Heart left ventricle (tissue), 16 donors: ENCODE measurements at regions not wholly inside any gene's neighbourhood (a gene's known extent, or its start where the extent isn't known, plus 50 kb on each side); places are given as distances from the start of the nearest gene placed in this dataset.

Source experiments
- ATAC-seq, 4 donors: fragments of 200-7000 bp; cut with Tn5 transposase; one replicate each; pipeline ENCODE4 v1.9.1; 2020 to 2022; ENCODE audit warnings: moderate library complexity in 4 of 4, mild to moderate bottlenecking in 3 of 4, moderate number of reproducible peaks in 1 of 4
- DNase-seq, 5 donors: peaks; one replicate each; pipeline ENCODE4 v3.0.0-alpha.2; 2020
- H3K27ac ChIP-seq, 12 donors: fragments of 200-600 bp; sonication (generic) in 4 of 12; one replicate each; pipeline versions ENCODE4 v1.5.0 to v1.8.0; 2016 to 2022; ENCODE audit warnings: mild to moderate bottlenecking in 2 of 12
- H3K27me3 ChIP-seq, 9 donors: fragments of 200-600 bp; sonication (generic) in 2 of 9; one replicate each; pipeline versions ENCODE4 v1.5.1 to v1.8.0; 2016 to 2022; ENCODE audit warnings: mild to moderate bottlenecking in 3 of 9
- H3K36me3 ChIP-seq, 9 donors: fragments of 200-600 bp; sonication (generic) in 2 of 9; one replicate each; pipeline versions ENCODE4 v1.5.0 to v1.8.0; 2018 to 2022; ENCODE audit warnings: mild to moderate bottlenecking in 2 of 9
- H3K4me1 ChIP-seq, 12 donors: fragments of 200-600 bp; sonication (generic) in 4 of 12; one replicate each; pipeline versions ENCODE4 v1.5.0 to v1.8.0; 2016 to 2022; ENCODE audit warnings: mild to moderate bottlenecking in 3 of 12
- H3K4me3 ChIP-seq, 12 donors: fragments of 200-600 bp; sonication (generic) in 4 of 12; one replicate each; pipeline versions ENCODE4 v1.5.0 to v1.8.0; 2017 to 2022; ENCODE audit warnings: mild to moderate bottlenecking in 9 of 12, moderate library complexity in 4 of 12
- H3K9me3 ChIP-seq, 12 donors: fragments of 200-600 bp; sonication (generic) in 4 of 12; one replicate each; pipeline versions ENCODE4 v1.5.0 to v1.8.0; 2016 to 2022; ENCODE audit warnings: mild to moderate bottlenecking in 1 of 12
- CTCF ChIP-seq, 12 donors: fragments of 200-600 bp; sonication (generic) in 4 of 12; IDR thresholded peaks; one replicate each; pipeline versions ENCODE4 v1.5.0 to v1.8.0; 2018 to 2022; ENCODE audit warnings: antibody characterized with exemption in 12 of 12, mild to moderate bottlenecking in 5 of 12
- POLR2A ChIP-seq, 2 donors: fragments of 450-650 bp; IDR thresholded peaks; one replicate each; pipeline ENCODE4 v1.6.1; 2017; ENCODE audit warnings: antibody characterized with exemption in 2 of 2, mild to moderate bottlenecking in 2 of 2, moderate library complexity in 2 of 2
- WGBS, 4 donors: extraction: QIAGEN DNeasy Blood & Tissue Kit in 2 of 4; methylation state at CpG; one replicate each; pipeline versions ENCODE4 v1.1.5 to v1.1.7; 2013 to 2018; 5-methylcytosine and 5-hydroxymethylcytosine counted together
- intact Hi-C, 10 donors: fragments of 100-400 bp; cut with DNase I; formaldehyde crosslinking; loops; one replicate each; pipeline versions ENCODE4 v1.11.1 to v1.14.2; 2022
- donor health status: ischemic (EF 13 %, LVEDD 7.1; RV severe dilation, severe dysfunction).
- donor health status: healthy with polysubstance abuse.
- donor health status: DM: no; HTN: yes; CAD: no.
- donor health status: DM: no; HTN: no; CAD: no.
- donor health status: ischemic (EF 25% LVEDD 6.9; RV normal size, moderate dysfunction).
- donor health status: ischemic (EF 25% LVEDD 5.7; RV mildly dilated, moderate dysfunction).
- donor health status: healthy.
- donor health status: DM: yes; HTN: yes; CAD: no.
- donor health status: ischemic (EF 35%, LVEDD 5.7; RV mildly dilated, moderate dysfunction).
- donor health status: nonischemic (EF 11% LVEDD 7.7; RV severe dilation, severe dysfunction).
- donor health status: DM: yes; HTN: yes; CAD: no.
- donor health status: PGD.
- donor health status: ischemic (EF 29% LVEDD 5.4; RV normal size, mild dysfunction).
- donor health status: nonischemic (EF 23%, LVEDD 6.1; RV moderate dilation, normal function).

GRCh38 chr1:61520401-61520800 lies 204.5 kb downstream of the TM2D1 start:
- ATAC-seq, result no peak
- no peak overlapping the region for H3K27ac ChIP-seq
- H3K4me3 ChIP-seq, result no peak overlapping the region
- intact Hi-C loops, result no loop called here
- H3K27me3 ChIP-seq, result no peaks in the 10 kb centered on the region
- no peaks in the 10 kb centered on the region for H3K36me3 ChIP-seq
- no peak for DNase-seq
- TF ChIP-seq POLR2A (IDR thresholded peaks at IDR 0.05), result no peak
- no peak for TF ChIP-seq CTCF (IDR thresholded peaks at IDR 0.05)
- H3K9me3 ChIP-seq, result no peaks in the 10 kb centered on the region
- peaks cover 0 to 27% (median 1%) of the 10 kb centered on the region in 12 donors for H3K4me1 ChIP-seq

- H3K27ac ChIP-seq, result no peak overlapping the region
- TF ChIP-seq POLR2A (IDR thresholded peaks at IDR 0.05) (no peak), CTCF (IDR thresholded peaks at IDR 0.05) (no peak)
- H3K9me3 ChIP-seq, result no peaks in the 10 kb centered on the region
- peaks cover 0 to 27% (median 0%) of the 10 kb centered on the region in 12 donors for H3K4me1 ChIP-seq
- no peak for DNase-seq
- WGBS, 4 donors, result 81 to 88% (median 86%) methylated on average over 2 of the region's 2 CpGs
- no peaks in the 10 kb centered on the region for H3K27me3 ChIP-seq
- no peak overlapping the region for H3K4me3 ChIP-seq
- no peaks in the 10 kb centered on the region for H3K36me3 ChIP-seq
- intact Hi-C loops, result no loop called here
- no peak for ATAC-seq
These were observed 205.3 kb downstream of the TM2D1 start for GRCh38 chr1:61519631-61520030.

- no peak overlapping the region for H3K27ac ChIP-seq
- no peaks in the 10 kb centered on the region for H3K36me3 ChIP-seq
- peaks cover 0 to 7% (median 0%) of the 10 kb centered on the region in 12 donors for H3K9me3 ChIP-seq
- 90 to 94% (median 92%) methylated on average over 1 of the region's 1 CpG for WGBS, 4 donors
- peaks cover 0 to 25% (median 0%) of the 10 kb centered on the region in 12 donors for H3K4me1 ChIP-seq
- ATAC-seq, result no peak
- H3K4me3 ChIP-seq, result no peak overlapping the region
- TF ChIP-seq CTCF (IDR thresholded peaks at IDR 0.05) (no peak), POLR2A (IDR thresholded peaks at IDR 0.05) (no peak)
- DNase-seq, result no peak
- intact Hi-C loops, result no loop called here
- no peaks in the 10 kb centered on the region for H3K27me3 ChIP-seq
These were observed 206.1 kb downstream of the TM2D1 start for GRCh38 chr1:61518670-61519400.

GRCh38 chr1:61517345-61517744 lies 207.6 kb downstream of the TM2D1 start:
- intact Hi-C loops, result no loop called here
- H3K9me3 ChIP-seq, result peaks cover 0 to 7% (median 0%) of the 10 kb centered on the region in 12 donors
- TF ChIP-seq POLR2A (IDR thresholded peaks at IDR 0.05) (no peak), CTCF (IDR thresholded peaks at IDR 0.05) (no peak)

More at GRCh38 chr1:61517345-61517744, 207.6 kb downstream of the TM2D1 start:
- Histone ChIP-seq H3K4me1 (peaks cover 0 to 16% (median 0%) of the 10 kb centered on the region in 12 donors), H3K27ac (no peak overlapping the region), H3K27me3 (no peaks in the 10 kb centered on the region), H3K4me3 (no peak overlapping the region), H3K36me3 (no peaks in the 10 kb centered on the region)
- DNase-seq (no peak), ATAC-seq (no peak)
- 94 to 97% (median 95%) methylated on average over 4 of the region's 4 CpGs for WGBS, 4 donors
